Parathyroid adenoma (tissue), 2 donors: ENCODE measurements at regions not wholly inside any gene's neighbourhood (a gene's known extent, or its start where the extent isn't known, plus 50 kb on each side); places are given as distances from the start of the nearest gene placed in this dataset.

Experiments
- H2AFZ ChIP-seq: fragments of 300-600 bp; sonication (generic); one replicate; pipeline ENCODE4 v1.7.0; 2017; ENCODE audit warnings: antibody characterized with exemption, mild to moderate bottlenecking
- H3K27ac ChIP-seq: fragments of 300-600 bp; sonication (generic); one replicate; pipeline ENCODE4 v1.7.0; 2017
- H3K27me3 ChIP-seq: fragments of 300-600 bp; sonication (generic); one replicate; pipeline ENCODE4 v1.7.0; 2017; ENCODE audit warnings: low read length; ENCODE audit not compliant: control insufficient read depth, insufficient read depth
- H3K36me3 ChIP-seq: fragments of 300-600 bp; sonication (generic); one replicate; pipeline ENCODE4 v1.7.0; 2017; ENCODE audit warnings: low read length; ENCODE audit not compliant: control insufficient read depth, insufficient read depth
- H3K4me1 ChIP-seq: fragments of 300-600 bp; sonication (generic); one replicate; pipeline ENCODE4 v1.7.0; 2017; ENCODE audit warnings: control low read depth
- H3K4me2 ChIP-seq: fragments of 300-600 bp; sonication (generic); one replicate; pipeline ENCODE4 v1.7.0; 2017; ENCODE audit warnings: low read length
- H3K4me3 ChIP-seq: fragments of 300-600 bp; sonication (generic); one replicate; pipeline ENCODE4 v1.7.0; 2017; ENCODE audit warnings: low read depth, low read length
- H3K79me2 ChIP-seq: fragments of 300-600 bp; sonication (generic); one replicate; pipeline ENCODE4 v1.7.0; 2017; ENCODE audit warnings: control low read depth
- H3K9ac ChIP-seq: fragments of 300-600 bp; sonication (generic); one replicate; pipeline ENCODE4 v1.7.0; 2017; ENCODE audit warnings: mild to moderate bottlenecking
- H3K9me3 ChIP-seq: fragments of 300-600 bp; sonication (generic); one replicate; pipeline ENCODE4 v1.7.0; 2017; ENCODE audit warnings: low read length; ENCODE audit not compliant: control insufficient read depth
- TF ChIP-seq, protein P1 (sequence below): fragments of 300-600 bp; sonication (generic); IDR thresholded peaks from one replicate; pipeline ENCODE4 v1.7.0; 2017; ENCODE audit warnings: antibody characterized with exemption, mild to moderate bottlenecking
- donor health status: primary hyperparathyroidism.

DNA sequence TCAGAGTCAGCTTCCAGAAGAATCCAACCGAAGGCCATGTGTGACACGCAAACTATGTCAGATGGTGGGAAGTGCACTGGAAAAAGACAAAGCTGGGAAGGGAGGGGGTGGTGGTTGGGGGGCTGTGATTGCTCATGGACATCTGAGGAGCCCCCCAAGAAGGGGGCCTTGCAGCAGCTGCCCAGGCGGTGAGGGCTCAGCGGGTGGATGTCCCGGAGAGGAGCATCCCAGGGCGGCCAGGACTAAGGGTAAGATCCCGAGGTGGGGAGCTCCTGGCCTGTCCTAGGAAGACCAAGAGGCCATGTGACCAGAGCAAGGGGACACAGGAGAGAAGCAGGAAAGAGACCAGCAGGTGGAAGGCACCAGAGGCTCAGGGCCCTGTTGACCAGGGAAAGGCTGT is 299.5 kb downstream of the PREX1 start:
- no peak overlapping the region for H3K9ac ChIP-seq
- H3K4me1 ChIP-seq = no peaks in the 10 kb centered on the region
- H3K27ac ChIP-seq = no peak overlapping the region
- TF ChIP-seq, protein P1, sequence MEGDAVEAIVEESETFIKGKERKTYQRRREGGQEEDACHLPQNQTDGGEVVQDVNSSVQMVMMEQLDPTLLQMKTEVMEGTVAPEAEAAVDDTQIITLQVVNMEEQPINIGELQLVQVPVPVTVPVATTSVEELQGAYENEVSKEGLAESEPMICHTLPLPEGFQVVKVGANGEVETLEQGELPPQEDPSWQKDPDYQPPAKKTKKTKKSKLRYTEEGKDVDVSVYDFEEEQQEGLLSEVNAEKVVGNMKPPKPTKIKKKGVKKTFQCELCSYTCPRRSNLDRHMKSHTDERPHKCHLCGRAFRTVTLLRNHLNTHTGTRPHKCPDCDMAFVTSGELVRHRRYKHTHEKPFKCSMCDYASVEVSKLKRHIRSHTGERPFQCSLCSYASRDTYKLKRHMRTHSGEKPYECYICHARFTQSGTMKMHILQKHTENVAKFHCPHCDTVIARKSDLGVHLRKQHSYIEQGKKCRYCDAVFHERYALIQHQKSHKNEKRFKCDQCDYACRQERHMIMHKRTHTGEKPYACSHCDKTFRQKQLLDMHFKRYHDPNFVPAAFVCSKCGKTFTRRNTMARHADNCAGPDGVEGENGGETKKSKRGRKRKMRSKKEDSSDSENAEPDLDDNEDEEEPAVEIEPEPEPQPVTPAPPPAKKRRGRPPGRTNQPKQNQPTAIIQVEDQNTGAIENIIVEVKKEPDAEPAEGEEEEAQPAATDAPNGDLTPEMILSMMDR = no peak
- no peaks in the 10 kb centered on the region for H3K9me3 ChIP-seq
- no peak overlapping the region for H3K4me3 ChIP-seq
- no peak overlapping the region for H2AFZ ChIP-seq
- no peaks in the 10 kb centered on the region for H3K79me2 ChIP-seq
- no peaks in the 10 kb centered on the region for H3K36me3 ChIP-seq
- no peak overlapping the region for H3K4me2 ChIP-seq
- peaks cover 6% of the 10 kb centered on the region for H3K27me3 ChIP-seq

DNA sequence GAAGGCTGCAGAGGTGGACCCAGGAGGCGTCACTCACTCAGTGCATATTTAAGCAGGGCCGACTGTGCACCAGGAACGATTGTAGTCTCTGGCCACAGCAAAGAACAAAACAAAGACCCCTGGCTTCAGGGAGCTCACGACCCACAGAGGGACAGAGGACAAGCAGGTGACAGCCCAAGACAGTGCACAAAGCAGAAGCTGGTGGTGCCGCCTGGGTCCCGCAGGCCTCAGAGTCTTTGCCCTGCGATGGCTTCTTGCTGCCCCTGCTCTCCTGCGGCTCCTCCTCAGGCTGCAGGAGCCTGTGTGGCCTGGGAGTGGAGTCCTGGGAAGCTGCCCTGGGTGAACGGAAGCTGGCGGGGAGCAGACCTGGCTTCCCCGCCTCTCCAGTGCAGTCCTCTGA is 300.0 kb downstream of the PREX1 start:
- TF ChIP-seq, protein P1 = no peak
- no peaks in the 10 kb centered on the region for H3K79me2 ChIP-seq

DNA sequence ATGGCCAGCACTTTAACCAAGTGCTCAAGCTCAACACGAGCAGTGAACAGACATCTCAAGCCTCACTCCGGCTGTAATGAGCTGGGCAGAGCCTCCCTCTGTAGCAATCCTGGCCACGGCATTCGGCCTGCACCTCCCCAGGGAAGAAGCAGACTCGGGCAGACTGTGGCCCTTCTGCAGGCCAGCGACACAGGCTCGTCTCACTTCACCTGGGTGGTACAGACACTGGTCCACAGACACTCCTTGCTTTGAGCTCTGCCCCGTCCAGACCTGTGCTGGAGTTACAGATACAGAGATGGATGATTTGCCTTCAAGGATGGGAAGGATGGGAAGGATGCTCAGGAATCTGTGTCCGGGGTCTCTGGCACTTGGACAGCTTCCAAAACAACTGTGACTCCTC is 300.9 kb downstream of the PREX1 start:
- peaks cover 6% of the 10 kb centered on the region for H3K27me3 ChIP-seq
- TF ChIP-seq, protein P1 = no peak
- H2AFZ ChIP-seq = no peak overlapping the region
- no peaks in the 10 kb centered on the region for H3K36me3 ChIP-seq
- no peak overlapping the region for H3K27ac ChIP-seq
- H3K79me2 ChIP-seq = no peaks in the 10 kb centered on the region
- no peaks in the 10 kb centered on the region for H3K4me1 ChIP-seq
- H3K4me3 ChIP-seq = no peak overlapping the region
- no peak overlapping the region for H3K9ac ChIP-seq
- no peaks in the 10 kb centered on the region for H3K9me3 ChIP-seq
- H3K4me2 ChIP-seq = no peak overlapping the region

More for the DNA sequence above, 300.0 kb downstream of the PREX1 start:
- Histone ChIP-seq H3K27ac (no peak overlapping the region), H3K27me3 (peaks cover 6% of the 10 kb centered on the region), H3K4me1 (no peaks in the 10 kb centered on the region), H3K9me3 (no peaks in the 10 kb centered on the region), H3K36me3 (no peaks in the 10 kb centered on the region), H3K9ac (no peak overlapping the region), H3K4me3 (no peak overlapping the region), H3K4me2 (no peak overlapping the region), H2AFZ (no peak overlapping the region)

DNA sequence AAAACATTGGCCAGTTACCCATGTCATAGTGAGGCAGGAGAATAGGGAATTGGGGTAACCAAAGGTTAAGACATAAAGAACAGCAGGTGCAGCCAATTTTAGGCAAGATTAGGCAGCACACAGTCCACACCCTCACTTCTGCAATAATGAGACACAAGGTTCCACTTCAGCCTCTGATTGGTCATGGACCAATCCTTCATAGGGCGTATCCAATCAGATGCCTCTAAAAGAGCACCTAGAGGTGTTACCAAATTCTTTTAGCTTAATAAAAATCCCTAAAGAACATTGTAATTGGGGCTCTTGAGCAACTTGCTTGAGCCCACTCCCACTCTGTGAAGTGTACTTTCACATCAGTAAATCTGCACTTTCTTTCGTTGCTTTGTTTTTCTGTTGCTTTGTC is 302.4 kb downstream of the PREX1 start:
- Histone ChIP-seq H3K4me3 (no peak overlapping the region), H3K79me2 (no peaks in the 10 kb centered on the region), H3K27ac (no peak overlapping the region), H2AFZ (no peak overlapping the region), H3K9ac (no peak overlapping the region), H3K9me3 (no peaks in the 10 kb centered on the region), H3K27me3 (peaks cover 6% of the 10 kb centered on the region), H3K36me3 (no peaks in the 10 kb centered on the region), H3K4me1 (no peaks in the 10 kb centered on the region), H3K4me2 (no peak overlapping the region)
- TF ChIP-seq, protein P1 = no peak

DNA sequence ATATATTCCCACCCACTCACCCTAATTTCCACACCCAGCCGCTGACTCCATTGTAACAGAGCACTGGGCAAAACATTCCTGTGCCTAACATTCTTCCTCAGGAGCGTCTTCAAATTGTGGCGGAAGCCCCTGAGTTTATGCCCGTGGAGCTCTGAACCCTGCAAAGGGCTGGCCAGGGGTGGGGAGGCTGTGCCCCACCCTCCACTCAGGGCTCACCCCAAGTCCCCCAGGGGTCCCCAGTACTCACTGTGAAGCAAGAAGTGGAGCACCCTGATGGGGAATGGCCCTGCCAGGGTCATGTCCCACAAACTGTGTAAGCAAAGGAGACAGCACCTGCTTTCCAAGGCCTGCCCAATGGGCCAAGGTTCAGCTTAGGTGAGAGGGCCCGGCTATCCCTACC is 303.2 kb downstream of the PREX1 start:
- Histone ChIP-seq H3K9ac (no peak overlapping the region), H3K27ac (no peak overlapping the region), H2AFZ (no peak overlapping the region), H3K4me1 (no peaks in the 10 kb centered on the region), H3K79me2 (no peaks in the 10 kb centered on the region), H3K4me3 (no peak overlapping the region), H3K36me3 (no peaks in the 10 kb centered on the region), H3K9me3 (no peaks in the 10 kb centered on the region), H3K4me2 (no peak overlapping the region), H3K27me3 (peaks cover 6% of the 10 kb centered on the region)
- TF ChIP-seq, protein P1 = no peak
